ENCODE measurements at regions not wholly inside any gene's neighbourhood (a gene's known extent, or its start where the extent isn't known, plus 50 kb on each side); places are given as distances from the start of the nearest gene placed in this dataset.

GRCh38 chr10:91126471-91126870, 94.0 kb upstream of the PCGF5 start:
- DNase-seq (ENCODE audit: low spot score) (no peak), ATAC-seq (ENCODE audit: low read depth) (no peak)
- no peaks in the 10 kb centered on the region for H3K27me3 ChIP-seq (ENCODE audit: insufficient read depth, poor library complexity, severe bottlenecking)
- H3K4me1 ChIP-seq (ENCODE audit: insufficient read depth, poor library complexity, severe bottlenecking) = no peaks in the 10 kb centered on the region
- no peaks in the 10 kb centered on the region for H3K9me3 ChIP-seq (ENCODE audit: severe bottlenecking)
- H3K36me3 ChIP-seq (ENCODE audit: low read depth) = no peaks in the 10 kb centered on the region
- no peak overlapping the region for H3K27ac ChIP-seq (ENCODE audit: poor library complexity, severe bottlenecking)
- no peak for TF ChIP-seq CTCF (IDR thresholded peaks at IDR 0.05; ENCODE audit: poor library complexity, severe bottlenecking)
- H3K4me3 ChIP-seq (ENCODE audit: severe bottlenecking) = no peak overlapping the region

- Histone ChIP-seq H3K36me3 (ENCODE audit: low read depth) (no peaks in the 10 kb centered on the region), H3K4me3 (ENCODE audit: severe bottlenecking) (no peak overlapping the region), H3K9me3 (ENCODE audit: severe bottlenecking) (no peaks in the 10 kb centered on the region), H3K4me1 (ENCODE audit: insufficient read depth, poor library complexity, severe bottlenecking) (no peaks in the 10 kb centered on the region), H3K27me3 (ENCODE audit: insufficient read depth, poor library complexity, severe bottlenecking) (no peaks in the 10 kb centered on the region), H3K27ac (ENCODE audit: poor library complexity, severe bottlenecking) (no peak overlapping the region)
- no peak for TF ChIP-seq CTCF (IDR thresholded peaks at IDR 0.05; ENCODE audit: poor library complexity, severe bottlenecking)
- DNase-seq (ENCODE audit: low spot score) (no peak), ATAC-seq (ENCODE audit: low read depth) (no peak)
These were observed 93.0 kb upstream of the PCGF5 start for GRCh38 chr10:91127341-91128082.

- H3K4me1 ChIP-seq (ENCODE audit: insufficient read depth, poor library complexity, severe bottlenecking) = no peaks in the 10 kb centered on the region
- no peak for TF ChIP-seq CTCF (IDR thresholded peaks at IDR 0.05; ENCODE audit: poor library complexity, severe bottlenecking)
- no peak for DNase-seq (ENCODE audit: low spot score)
- no peak overlapping the region for H3K27ac ChIP-seq (ENCODE audit: poor library complexity, severe bottlenecking)
- ATAC-seq (ENCODE audit: low read depth) = no peak
- H3K9me3 ChIP-seq (ENCODE audit: severe bottlenecking) = no peaks in the 10 kb centered on the region
- no peaks in the 10 kb centered on the region for H3K36me3 ChIP-seq (ENCODE audit: low read depth)
- no peaks in the 10 kb centered on the region for H3K27me3 ChIP-seq (ENCODE audit: insufficient read depth, poor library complexity, severe bottlenecking)
- no peak overlapping the region for H3K4me3 ChIP-seq (ENCODE audit: severe bottlenecking)
These were observed 85.3 kb upstream of the PCGF5 start for GRCh38 chr10:91135113-91135512.

GRCh38 chr10:91137011-91137643, 83.3 kb upstream of the PCGF5 start:
- Histone ChIP-seq H3K9me3 (ENCODE audit: severe bottlenecking) (no peaks in the 10 kb centered on the region), H3K36me3 (ENCODE audit: low read depth) (no peaks in the 10 kb centered on the region), H3K4me3 (ENCODE audit: severe bottlenecking) (no peak overlapping the region), H3K27ac (ENCODE audit: poor library complexity, severe bottlenecking) (no peak overlapping the region), H3K4me1 (ENCODE audit: insufficient read depth, poor library complexity, severe bottlenecking) (no peaks in the 10 kb centered on the region), H3K27me3 (ENCODE audit: insufficient read depth, poor library complexity, severe bottlenecking) (no peaks in the 10 kb centered on the region)
- DNase-seq (ENCODE audit: low spot score) = no peak
- ATAC-seq (ENCODE audit: low read depth) = no peak
- TF ChIP-seq CTCF (IDR thresholded peaks at IDR 0.05; ENCODE audit: poor library complexity, severe bottlenecking) = no peak

- TF ChIP-seq CTCF (IDR thresholded peaks at IDR 0.05; ENCODE audit: poor library complexity, severe bottlenecking) = no peak
- H3K36me3 ChIP-seq (ENCODE audit: low read depth) = no peaks in the 10 kb centered on the region
- no peak overlapping the region for H3K27ac ChIP-seq (ENCODE audit: poor library complexity, severe bottlenecking)
- H3K4me3 ChIP-seq (ENCODE audit: severe bottlenecking) = no peak overlapping the region
- H3K27me3 ChIP-seq (ENCODE audit: insufficient read depth, poor library complexity, severe bottlenecking) = no peaks in the 10 kb centered on the region
- no peaks in the 10 kb centered on the region for H3K9me3 ChIP-seq (ENCODE audit: severe bottlenecking)
- ATAC-seq (ENCODE audit: low read depth) (no peak), DNase-seq (ENCODE audit: low spot score) (no peak)
- no peaks in the 10 kb centered on the region for H3K4me1 ChIP-seq (ENCODE audit: insufficient read depth, poor library complexity, severe bottlenecking)
These were observed 82.6 kb upstream of the PCGF5 start for GRCh38 chr10:91137822-91138221.
